IPS DF 4.7 (cell line): ENCODE measurements at regions not wholly inside any gene's neighbourhood (a gene's known extent, or its start where the extent isn't known, plus 50 kb on each side); places are given as distances from the start of the nearest gene placed in this dataset.
A peak's percentile ranks its signal among the peaks of the same experiment; 100 is the strongest.
"Not testable (repeated sequence)": the region's sequence is repeated elsewhere in the genome, so short reads cannot be mapped to it uniquely, and the experiment has no call there.

Source experiments
- DNase-seq: peaks from one replicate; pipeline ENCODE4 v3.0.0-alpha.2; 2013; ENCODE audit warnings: low spot score; ENCODE audit errors: extremely low read depth

DNA sequence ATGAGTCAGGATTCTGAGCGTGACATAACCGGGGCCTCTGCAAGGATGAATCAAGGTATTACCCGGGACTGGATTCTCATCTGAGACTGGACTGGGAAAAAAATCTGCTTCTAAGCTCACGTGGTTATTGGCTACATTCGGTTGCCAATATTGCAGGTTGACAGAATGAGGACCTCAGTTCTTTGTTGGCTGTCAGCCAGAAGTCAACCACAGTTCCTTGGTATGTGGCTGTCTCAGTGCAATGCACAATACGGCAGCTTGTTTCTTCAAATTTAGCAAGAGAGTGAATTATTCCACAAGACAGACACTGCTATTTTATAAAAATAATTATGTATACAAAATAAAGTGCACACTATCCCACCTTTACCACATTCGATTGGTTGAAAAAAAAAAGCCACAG lies 424.2 kb downstream of the KLHL4 start:
- DNase-seq, result no peak

- no peak for DNase-seq
Measured at GRCh38 chrX:87961471-87961870, 443.9 kb downstream of the KLHL4 start.

DNA sequence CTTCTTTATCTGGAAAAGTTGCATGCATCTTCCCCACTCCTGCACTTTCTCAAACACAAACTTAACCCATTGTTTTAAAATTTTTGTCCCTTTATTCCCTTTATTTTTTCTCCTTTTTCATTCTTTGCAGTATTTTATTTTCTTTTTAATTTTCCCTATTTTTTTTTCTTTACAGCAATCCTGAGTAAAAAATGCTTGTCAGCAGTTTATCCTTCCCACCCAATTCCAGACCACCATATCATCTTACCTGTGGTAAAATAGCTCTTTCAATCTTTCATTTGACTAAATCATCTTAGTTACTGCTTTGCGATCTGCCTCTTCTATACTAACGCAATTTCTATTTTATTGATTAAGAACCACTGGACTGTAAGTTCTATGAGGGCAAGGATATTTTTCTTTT lies 450.5 kb downstream of the KLHL4 start:
- DNase-seq, result no peak

GRCh38 chrX:87972121-87972520 lies 454.5 kb downstream of the KLHL4 start:
- DNase-seq, result not testable (repeated sequence)

- DNase-seq, result no peak
Measured at GRCh38 chrX:87975365-87975764, 457.8 kb downstream of the KLHL4 start.

DNA sequence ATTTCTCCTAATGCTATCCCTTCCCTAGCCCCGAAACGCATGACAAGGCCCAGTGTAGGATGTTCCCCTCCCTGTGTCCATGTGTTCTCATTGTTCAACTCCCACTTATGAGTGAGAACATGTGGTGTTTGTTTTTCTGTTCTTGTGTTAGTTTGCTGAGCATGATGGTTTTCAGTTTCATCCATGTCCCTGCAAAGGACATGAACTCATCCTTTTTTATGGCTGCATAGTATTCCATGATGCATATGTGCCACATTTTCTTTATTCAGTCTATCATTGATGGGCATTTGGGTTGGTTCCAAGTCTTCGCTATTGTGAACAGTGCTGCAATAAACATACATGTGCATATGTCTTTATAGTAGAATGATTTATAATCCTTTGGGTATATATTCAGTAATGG lies 490.3 kb downstream of the KLHL4 start:
- not testable (repeated sequence) for DNase-seq

DNA sequence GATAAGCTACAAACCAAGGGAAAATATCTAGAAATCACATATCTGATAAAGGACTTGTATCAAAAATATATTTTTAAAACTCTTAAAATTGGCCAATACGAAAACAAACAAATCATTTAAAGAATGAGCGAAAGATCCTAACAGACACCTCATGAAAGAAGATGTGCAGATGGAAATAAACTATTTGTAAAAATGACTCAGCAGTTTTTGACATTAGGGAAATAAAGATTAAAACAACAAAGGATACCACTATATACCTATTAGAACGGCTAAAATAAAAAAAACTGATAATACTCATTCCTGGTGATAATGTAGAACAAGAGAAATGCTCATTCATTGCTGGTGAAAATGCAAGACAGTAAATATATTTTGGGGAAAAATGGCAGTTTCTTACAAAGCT lies 506.4 kb downstream of the KLHL4 start:
- DNase-seq, result no peak

DNA sequence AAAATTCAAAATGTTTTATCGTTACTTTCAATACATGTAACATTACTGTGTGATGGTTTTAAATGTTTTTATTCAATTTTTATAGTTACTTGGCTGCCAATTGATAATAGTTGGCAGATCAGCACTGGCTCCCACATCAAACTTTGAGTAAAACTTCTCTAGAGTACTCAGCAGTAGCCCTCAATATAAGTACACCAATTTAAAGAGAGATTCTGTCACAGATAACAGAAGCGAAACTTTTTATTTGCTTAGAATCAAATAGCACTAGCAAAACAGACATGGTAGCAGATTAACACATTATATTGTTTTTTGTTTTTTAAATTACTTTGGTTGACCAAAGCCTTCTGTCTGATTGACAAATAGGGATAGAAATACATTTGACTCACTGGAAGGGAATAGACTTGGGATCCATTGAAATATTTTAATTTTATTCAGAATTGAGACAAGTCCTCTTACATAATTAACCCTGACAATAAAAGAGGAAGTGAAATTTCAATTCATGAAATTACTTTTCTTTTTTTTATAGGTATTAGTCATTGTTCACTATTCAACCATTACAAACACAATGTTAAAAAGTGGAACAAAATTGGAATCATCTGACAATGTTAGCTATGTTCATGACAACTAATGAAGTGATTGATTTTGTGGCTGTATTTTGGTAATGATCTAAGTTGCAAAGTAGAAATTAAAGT lies 554.9 kb downstream of the KLHL4 start:
- DNase-seq, result no peak

DNA sequence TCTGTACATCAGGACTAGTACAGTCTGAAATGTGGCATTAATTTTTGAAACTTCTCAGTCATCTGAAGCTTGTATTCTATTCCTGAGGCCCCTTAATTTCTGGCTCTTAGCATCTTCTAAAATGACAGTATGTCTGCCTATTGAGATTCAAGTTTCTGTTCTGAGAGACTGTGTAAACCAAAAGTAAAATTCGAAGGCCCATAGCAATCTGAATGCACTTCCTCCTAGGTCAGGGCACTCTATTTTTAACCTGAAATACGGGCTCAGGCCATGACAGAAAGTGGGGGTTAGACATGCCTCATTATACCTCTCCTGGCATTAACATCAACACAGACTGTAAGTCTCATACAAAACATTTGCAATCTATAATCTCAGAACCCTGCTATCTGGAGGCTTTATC lies 584.4 kb downstream of the KLHL4 start:
- DNase-seq, result no peak

DNA sequence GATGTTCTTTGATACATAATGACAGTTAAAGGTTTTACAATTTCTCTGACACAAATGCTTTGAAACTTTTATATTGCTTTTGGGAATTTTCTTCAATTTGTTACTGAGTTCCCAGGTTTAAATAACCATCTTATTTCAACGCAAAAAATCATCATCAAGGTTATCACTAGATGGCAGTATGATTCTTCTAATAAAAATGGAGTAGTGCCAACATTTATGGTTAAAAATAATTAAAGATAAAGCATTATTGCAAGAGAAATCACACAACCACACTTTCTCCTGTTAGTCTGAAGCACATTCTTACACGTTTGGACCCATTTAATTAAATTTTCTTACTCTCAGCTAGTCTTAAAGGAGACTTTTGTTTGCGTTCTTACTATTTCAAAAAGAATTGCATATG lies 611.3 kb upstream of the CPXCR1 start:
- no peak for DNase-seq

DNA sequence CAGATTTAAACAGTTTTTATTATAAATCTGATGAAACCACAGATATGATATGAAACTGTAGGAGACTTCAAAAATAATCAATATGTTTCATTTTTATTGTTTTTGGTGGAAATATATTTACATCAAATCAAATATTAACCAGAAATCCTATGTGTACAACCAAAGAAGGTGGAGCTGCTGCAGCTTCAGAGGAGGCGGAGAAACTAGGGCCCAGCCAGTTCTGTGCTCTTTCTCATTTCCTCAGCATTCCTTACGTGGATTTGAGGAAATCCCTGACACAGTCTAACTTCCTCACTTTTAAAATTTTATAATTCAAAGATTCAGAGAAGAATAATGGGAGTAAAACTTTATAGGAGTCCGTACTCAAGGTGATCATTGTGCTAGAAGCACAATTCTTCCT lies 610.7 kb upstream of the CPXCR1 start:
- no peak for DNase-seq

- DNase-seq, result no peak
Measured at GRCh38 chrX:88146577-88146976, 600.4 kb upstream of the CPXCR1 start.

GRCh38 chrX:88170553-88170952 lies 576.5 kb upstream of the CPXCR1 start:
- DNase-seq, result no peak

GRCh38 chrX:88173932-88174440 lies 573.0 kb upstream of the CPXCR1 start:
- DNase-seq, result not testable (repeated sequence)

DNA sequence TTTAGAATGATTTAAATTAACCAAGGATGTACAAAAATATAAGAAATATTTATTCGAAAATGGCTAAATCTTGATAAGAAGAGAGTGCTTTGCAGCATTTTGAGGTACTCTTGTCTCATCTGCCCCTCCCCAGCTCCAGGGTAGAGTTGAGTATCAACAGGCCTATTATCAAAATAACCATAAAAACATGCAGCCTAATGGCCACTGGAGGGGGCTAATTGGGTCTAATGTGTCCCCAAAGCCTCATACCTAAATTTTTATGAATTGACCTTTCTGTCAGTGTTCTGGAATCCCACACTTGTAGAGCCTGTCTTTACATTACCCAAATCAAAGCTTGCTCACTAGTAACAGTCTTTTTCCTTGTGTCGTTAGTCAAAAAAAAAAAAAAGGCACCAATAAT lies 544.9 kb upstream of the CPXCR1 start:
- DNase-seq, result no peak

- peak; percentile 16 for DNase-seq
Measured at GRCh38 chrX:88244066-88244465, 503.0 kb upstream of the CPXCR1 start.

DNA sequence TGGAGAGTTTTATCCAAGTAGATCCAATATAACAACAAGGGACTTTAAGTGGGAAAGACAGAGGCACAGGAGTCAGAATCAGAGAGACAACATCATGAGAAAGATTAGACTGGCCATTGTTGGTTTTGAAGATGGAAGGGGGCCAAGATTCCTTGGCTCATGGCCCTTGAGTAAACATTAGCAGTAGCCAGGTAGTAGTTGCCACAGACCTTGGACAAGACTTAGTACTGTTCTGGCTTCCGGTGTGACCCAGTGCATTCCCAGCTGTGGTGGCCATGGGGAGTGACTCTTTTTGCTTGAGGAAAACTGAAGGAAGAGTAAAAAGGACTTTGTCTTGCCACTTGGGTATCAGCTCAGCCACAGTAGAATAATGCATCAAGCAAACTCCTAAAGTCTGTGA lies 462.2 kb upstream of the CPXCR1 start:
- no peak for DNase-seq

DNA sequence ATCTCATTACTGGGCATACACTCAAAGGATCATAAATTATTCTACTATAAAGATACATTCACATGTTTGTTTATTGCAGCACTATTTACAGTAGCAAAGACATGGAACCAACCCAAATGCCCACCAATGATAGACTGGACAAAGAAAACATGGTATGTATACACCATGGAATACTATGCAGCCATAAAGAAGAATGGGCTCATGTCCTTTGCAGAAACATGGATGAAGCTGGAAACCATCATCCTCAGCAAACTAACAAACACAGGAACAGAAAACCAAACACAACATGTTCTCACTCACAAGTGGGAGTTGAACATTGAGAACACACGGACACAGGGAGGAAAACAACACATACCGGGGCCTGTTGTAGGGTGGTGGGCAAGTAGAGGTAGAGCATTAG lies 433.1 kb upstream of the CPXCR1 start:
- DNase-seq, result not testable (repeated sequence)

DNA sequence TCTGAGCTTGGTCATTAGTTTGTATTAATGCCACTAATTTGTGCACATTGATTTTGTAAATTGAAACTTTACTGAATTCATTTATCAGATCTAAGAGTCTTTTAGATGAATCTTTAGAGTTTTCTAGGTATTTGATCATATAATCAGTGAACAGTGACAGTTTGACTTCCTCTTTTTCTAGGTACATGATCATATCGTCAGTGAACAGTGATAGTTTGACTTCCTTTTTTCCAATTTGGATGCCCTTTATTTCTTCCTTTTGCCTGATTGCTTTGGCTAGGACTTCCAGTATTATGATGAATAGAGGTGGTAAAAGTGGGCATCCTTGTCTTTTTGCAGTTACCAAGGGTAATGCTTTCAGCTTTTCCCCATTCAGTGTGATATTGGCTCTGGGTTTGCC lies 421.4 kb upstream of the CPXCR1 start:
- no peak for DNase-seq

DNA sequence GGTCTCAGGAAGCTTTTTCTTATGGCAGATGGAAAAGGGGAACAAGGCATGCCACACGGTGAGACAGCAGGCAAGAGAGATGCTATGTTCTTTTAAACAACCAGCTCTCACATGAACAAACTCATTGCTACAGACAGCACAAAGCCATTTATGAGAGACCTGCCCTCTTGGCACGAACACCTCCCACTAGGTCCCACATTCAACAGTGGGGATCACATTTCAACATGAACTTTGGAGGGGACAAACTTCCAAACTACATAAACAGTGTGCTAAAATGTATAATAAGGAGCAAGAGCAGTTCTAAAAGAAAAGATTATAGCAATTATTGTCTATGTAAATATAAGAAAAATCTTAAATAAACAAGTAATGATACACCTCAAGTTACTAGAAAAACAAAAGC lies 391.8 kb upstream of the CPXCR1 start:
- DNase-seq, result no peak

GRCh38 chrX:88366314-88366713 lies 380.7 kb upstream of the CPXCR1 start:
- no peak for DNase-seq

DNA sequence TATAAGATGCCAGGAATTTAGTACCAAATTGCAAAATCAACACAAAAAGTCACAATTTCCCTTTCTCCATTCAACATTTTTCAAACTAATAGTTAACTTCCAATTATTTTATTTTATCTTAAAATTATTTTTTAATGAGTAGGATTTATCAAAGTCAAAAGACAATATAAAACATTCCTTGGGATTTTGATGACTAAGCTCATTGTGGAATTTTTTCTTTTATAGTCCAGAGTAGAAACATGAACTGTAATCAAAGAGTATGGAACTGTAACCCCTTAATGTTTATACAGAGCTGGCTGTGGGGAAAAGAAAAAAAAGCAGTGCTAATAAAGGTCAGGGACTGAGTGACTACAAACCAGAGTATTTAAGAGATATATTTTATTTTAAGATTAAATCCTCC lies 368.6 kb upstream of the CPXCR1 start:
- DNase-seq, result no peak

DNA sequence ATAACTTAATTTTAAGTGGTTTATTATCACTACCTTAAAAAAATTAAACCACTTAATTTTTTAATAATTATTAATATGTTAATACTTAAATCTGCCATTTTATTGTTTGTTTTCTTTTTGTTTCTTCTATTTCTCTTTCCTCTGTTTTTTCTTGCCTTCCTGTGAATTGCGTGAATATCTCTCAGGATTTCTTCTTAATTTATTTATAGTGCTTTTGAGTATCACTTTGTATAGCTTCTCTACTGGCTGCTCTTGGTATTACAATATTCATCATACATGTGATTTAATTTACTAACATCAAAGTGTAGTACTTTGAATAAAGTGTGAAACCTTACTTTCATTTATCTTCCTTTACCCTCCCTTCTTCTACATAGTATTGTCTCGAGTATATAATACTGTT lies 349.5 kb upstream of the CPXCR1 start:
- no peak for DNase-seq

GRCh38 chrX:88416002-88416401 lies 331.0 kb upstream of the CPXCR1 start:
- DNase-seq, result no peak
